ENCODE measurements at regions not wholly inside any gene's neighbourhood (a gene's known extent, or its start where the extent isn't known, plus 50 kb on each side); places are given as distances from the start of the nearest gene placed in this dataset.

DNA sequence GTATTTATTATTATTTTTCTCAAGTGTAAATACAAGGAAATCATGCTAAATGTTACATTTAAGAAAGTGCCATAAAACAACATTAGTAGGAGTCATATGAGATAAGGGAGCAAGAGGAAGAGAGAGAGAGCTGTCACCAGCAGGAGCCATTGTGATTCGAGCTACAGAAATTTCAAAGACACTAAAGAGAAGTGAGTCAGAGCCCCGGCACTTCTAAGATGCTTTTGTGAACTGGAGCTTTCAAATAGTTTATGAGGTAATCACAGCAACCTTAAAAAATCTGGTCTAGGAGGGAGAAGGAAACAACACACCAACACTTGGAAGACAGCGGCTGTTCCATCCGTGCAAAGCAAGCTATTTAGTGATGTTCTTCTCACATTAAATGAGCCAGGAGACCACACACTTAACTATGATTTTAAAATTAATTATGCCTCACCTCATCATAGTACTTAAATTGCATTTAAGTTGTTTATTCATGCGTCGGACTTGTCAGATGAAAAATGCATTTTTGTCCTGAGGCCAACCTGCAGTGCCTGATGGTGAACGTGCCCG lies 382.7 kb upstream of the SALL3 start:
- ChIA-PET CTCF (ENCODE audit: low intra/inter-chr PET ratio, low total read pairs) (no interaction called here), POLR2A (no interaction called here)
- no peak overlapping the region for H2AFZ ChIP-seq (ENCODE audit: low read length)
- H3K9ac ChIP-seq (ENCODE audit: insufficient read depth, low read depth, low read length) = no peak overlapping the region
- H3K9me3 ChIP-seq (ENCODE audit: low read length) = no peaks in the 10 kb centered on the region
- H3K4me1 ChIP-seq (ENCODE audit: insufficient read depth, low read length) = no peaks in the 10 kb centered on the region
- H4K20me1 ChIP-seq (ENCODE audit: insufficient read depth, low read length) = no peaks in the 10 kb centered on the region
- no peak overlapping the region for H3K4me2 ChIP-seq (ENCODE audit: low read depth, low read length)
- FAIRE-seq (no peak), ATAC-seq (no peak), DNase-seq (ENCODE audit: low spot score) (no peak)
- no peak overlapping the region for H3K27ac ChIP-seq (ENCODE audit: extremely low read length, insufficient read depth, low read length)
- 38% methylated on average over 6 of the region's 8 CpGs for WGBS (ENCODE audit: low lambda C conversion rate)
- TF ChIP-seq, protein P1, sequence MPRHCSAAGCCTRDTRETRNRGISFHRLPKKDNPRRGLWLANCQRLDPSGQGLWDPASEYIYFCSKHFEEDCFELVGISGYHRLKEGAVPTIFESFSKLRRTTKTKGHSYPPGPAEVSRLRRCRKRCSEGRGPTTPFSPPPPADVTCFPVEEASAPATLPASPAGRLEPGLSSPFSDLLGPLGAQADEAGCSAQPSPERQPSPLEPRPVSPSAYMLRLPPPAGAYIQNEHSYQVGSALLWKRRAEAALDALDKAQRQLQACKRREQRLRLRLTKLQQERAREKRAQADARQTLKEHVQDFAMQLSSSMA (CRISPR knock-in tag; IDR thresholded peaks at IDR 0.05) = no peak
- no peak for TF ChIP-seq RXRB (CRISPR knock-in tag; IDR thresholded peaks at IDR 0.05; ENCODE audit: borderline replicate concordance)
- no peak for TF ChIP-seq ZNF816 (CRISPR knock-in tag; IDR thresholded peaks at IDR 0.05; ENCODE audit: borderline replicate concordance)
- TF ChIP-seq ZNF598 (CRISPR knock-in tag; IDR thresholded peaks at IDR 0.05; ENCODE audit: borderline replicate concordance) = no peak
- no peak for TF ChIP-seq ZBTB1 (CRISPR knock-in tag; IDR thresholded peaks at IDR 0.05; ENCODE audit: borderline replicate concordance)
- TF ChIP-seq MIXL1 (CRISPR knock-in tag; IDR thresholded peaks at IDR 0.05) = no peak
- TF ChIP-seq, protein P2, sequence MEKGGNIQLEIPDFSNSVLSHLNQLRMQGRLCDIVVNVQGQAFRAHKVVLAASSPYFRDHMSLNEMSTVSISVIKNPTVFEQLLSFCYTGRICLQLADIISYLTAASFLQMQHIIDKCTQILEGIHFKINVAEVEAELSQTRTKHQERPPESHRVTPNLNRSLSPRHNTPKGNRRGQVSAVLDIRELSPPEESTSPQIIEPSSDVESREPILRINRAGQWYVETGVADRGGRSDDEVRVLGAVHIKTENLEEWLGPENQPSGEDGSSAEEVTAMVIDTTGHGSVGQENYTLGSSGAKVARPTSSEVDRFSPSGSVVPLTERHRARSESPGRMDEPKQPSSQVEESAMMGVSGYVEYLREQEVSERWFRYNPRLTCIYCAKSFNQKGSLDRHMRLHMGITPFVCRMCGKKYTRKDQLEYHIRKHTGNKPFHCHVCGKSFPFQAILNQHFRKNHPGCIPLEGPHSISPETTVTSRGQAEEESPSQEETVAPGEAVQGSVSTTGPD (CRISPR knock-in tag; IDR thresholded peaks at IDR 0.05) = no peak
- no peak for TF ChIP-seq RNF2 (conservative IDR thresholded peaks at IDR 0.05; ENCODE audit: low read depth)
- no TSS peak for BruUV-seq (replicated peaks)
- no peaks in the 10 kb centered on the region for H3K36me3 ChIP-seq (replicated peaks in 1 of 2; ENCODE audit: control insufficient read depth in 1 of 2, insufficient read depth in 2 of 2, low read length in 2 of 2)
- H3K79me2 ChIP-seq (ENCODE audit: insufficient read depth, low read length) = no peaks in the 10 kb centered on the region
- H3K4me3 ChIP-seq (replicated peaks in 1 of 3; ENCODE audit: insufficient read depth in 1 of 3, low read depth in 2 of 3, low read length in 3 of 3) = no peak overlapping the region
- intact Hi-C loops (cut with micrococcal nuclease; ENCODE audit: unreplicated experiment) = no loop called here
- in situ Hi-C loops (cut with HindIII; ENCODE audit: extremely low pct_ligation_motif_present, low pct_unique_long_range_greater_than_20kb) = no loop called here
- peaks cover 0 to 7% of the 10 kb centered on the region in 2 experiments; a peak in 1 of 5 replicates for H3K27me3 ChIP-seq (ENCODE audit: control insufficient read depth in 1 of 2, insufficient read depth in 2 of 2, low read length in 2 of 2)

Data from HepG2 (cell line).